HCT116 (cell line): ENCODE measurements at regions not wholly inside any gene's neighbourhood (a gene's known extent, or its start where the extent isn't known, plus 50 kb on each side); places are given as distances from the start of the nearest gene placed in this dataset.

Source experiments
- ATAC-seq: fragments of 200-7000 bp; cut with Tn5 transposase; 2 replicates; pipeline ENCODE4 v1.9.1; 2020; ENCODE audit warnings: mild to moderate bottlenecking, moderate library complexity
- BruUV-seq: library from RNA; stranded (reverse); fragments of 400-500 nt; replicated peaks from 2 replicates; lab custom pipeline; 2021; lab: Mats Ljungman, UMichigan
- CTCF ChIA-PET: fragments of 300-600 bp; sonication (Branson Sonifier 250); formaldehyde crosslinking; loops from one replicate; lab custom pipeline; 2021; ENCODE audit warnings: antibody characterized with exemption; lab: Charles Lee
- POLR2A ChIA-PET: fragments of 300-600, 350-600 bp; sonication (Branson Sonifier 250); formaldehyde crosslinking; loops from one replicate; lab custom pipeline; 2021; ENCODE audit warnings: antibody characterized with exemption; lab: Charles Lee
- RAD21 ChIA-PET, 2 experiments: fragments of 300-600 bp; sonication (Branson Sonifier 250); formaldehyde crosslinking; loops; one replicate each; lab custom pipeline; 2023; ENCODE audit warnings: low total read pairs in 2 of 2; ENCODE audit not compliant: uncharacterized antibody in 2 of 2, unreplicated experiment in 2 of 2, low non-redundant PET in 1 of 2; lab: Charles Lee
- DNase-seq: peaks from one replicate; pipeline ENCODE4 v3.0.0-alpha.2; 2010; ENCODE audit warnings: low read depth, low spot score
- H2AFZ ChIP-seq: fragments of 200-600 bp; shearing (Covaris generic), sonication (generic); 2 replicates; pipeline ENCODE4 v1.6.1; 2017; ENCODE audit warnings: low read depth, mixed run types, mixed read lengths, antibody characterized with exemption, low read length; ENCODE audit not compliant: poor library complexity, severe bottlenecking
- H3K27ac ChIP-seq: 2 replicates; pipeline ENCODE4 v1.5.1; 2012; ENCODE audit warnings: low read depth, low read length
- H3K27me3 ChIP-seq: fragments of 200-600 bp; sonication (generic); 2 replicates; pipeline ENCODE4 v1.6.1; 2016; ENCODE audit warnings: mixed run types, low read length, mixed read lengths; ENCODE audit not compliant: insufficient read depth
- H3K36me3 ChIP-seq, 2 experiments: fragments of 200-500 bp in 1 of 2; fragments of 200-600 bp in 1 of 2; sonication (Bioruptor generic) in 1 of 2; sonication (generic) in 1 of 2; 2 replicates each; pipeline versions ENCODE4 v1.5.1 to v1.6.1; 2014 to 2016; ENCODE audit warnings: low read length in 2 of 2, inconsistent platforms in 1 of 2, mixed read lengths in 1 of 2, mixed run types in 1 of 2; ENCODE audit not compliant: insufficient read depth in 2 of 2, control insufficient read depth in 1 of 2
- H3K4me1 ChIP-seq, 2 experiments: fragments of 200-600 bp in 1 of 2; sonication (generic) in 1 of 2; 2 replicates each; pipeline versions ENCODE4 v1.5.1 to v1.6.1; 2012 to 2017; ENCODE audit warnings: low read length in 2 of 2, inconsistent platforms in 1 of 2, mild to moderate bottlenecking in 1 of 2, mixed read lengths in 1 of 2, mixed run types in 1 of 2, moderate library complexity in 1 of 2; ENCODE audit not compliant: insufficient read depth in 2 of 2, control insufficient read depth in 1 of 2
- H3K4me2 ChIP-seq: fragments of 200-600 bp; sonication (generic); 2 replicates; pipeline ENCODE4 v1.6.1; 2017; ENCODE audit warnings: mixed run types, low read length, mixed read lengths
- H3K4me3 ChIP-seq, 2 experiments: fragments of 200-600 bp in 1 of 2; sonication (generic) in 1 of 2; replicated peaks in 1 of 2; 2 replicates each; pipeline ENCODE4 v1.5.1; 2011 to 2016; ENCODE audit warnings: low read length in 2 of 2, control low read depth in 1 of 2, low read depth in 1 of 2, mild to moderate bottlenecking in 1 of 2, mixed read lengths in 1 of 2, mixed run types in 1 of 2
- H3K79me2 ChIP-seq: fragments of 200-600 bp; sonication (generic); 2 replicates; pipeline ENCODE4 v1.6.1; 2017; ENCODE audit warnings: mild to moderate bottlenecking, mixed run types, low read length, moderate library complexity, mixed read lengths; ENCODE audit not compliant: insufficient read depth
- H3K9ac ChIP-seq: fragments of 200-600 bp; sonication (generic); 2 replicates; pipeline ENCODE4 v1.6.1; 2016; ENCODE audit warnings: low read length, mixed read lengths
- H3K9me2 ChIP-seq: fragments of 200-600 bp; sonication (generic), shearing (Covaris generic); 2 replicates; pipeline ENCODE4 v1.6.1; 2017; ENCODE audit warnings: mixed run types, mild to moderate bottlenecking, moderate library complexity; ENCODE audit not compliant: insufficient read depth
- H3K9me3 ChIP-seq, 2 experiments: fragments of 200-500 bp in 1 of 2; fragments of 200-600 bp in 1 of 2; sonication (Bioruptor generic) in 1 of 2; sonication (generic) in 1 of 2; 2 replicates each; pipeline ENCODE4 v1.6.1; 2014 to 2017; ENCODE audit warnings: low read length in 2 of 2, mixed read lengths in 2 of 2, inconsistent platforms in 1 of 2, low read depth in 1 of 2, mild to moderate bottlenecking in 1 of 2, mixed run types in 1 of 2, moderate library complexity in 1 of 2; ENCODE audit not compliant: control insufficient read depth in 1 of 2, insufficient read depth in 1 of 2
- H4K20me1 ChIP-seq: fragments of 200-600 bp; sonication (generic), shearing (Covaris generic); 2 replicates; pipeline ENCODE4 v1.6.1; 2017; ENCODE audit warnings: mixed run types, mild to moderate bottlenecking, moderate library complexity; ENCODE audit not compliant: insufficient read depth
- CBX3 ChIP-seq: IDR thresholded peaks from 2 replicates; pipeline ENCODE4 v1.6.1; 2012; ENCODE audit warnings: low read depth
- EGR1 ChIP-seq: IDR thresholded peaks from 2 replicates; pipeline ENCODE4 v1.6.1; 2012; ENCODE audit warnings: low read depth
- EZH2phosphoT487 ChIP-seq: fragments of 200-600 bp; IDR thresholded peaks from 2 replicates; pipeline ENCODE4 v1.6.1; 2018; ENCODE audit warnings: antibody characterized with exemption, borderline replicate concordance
- MAX ChIP-seq: IDR thresholded peaks from 2 replicates; pipeline ENCODE4 v1.6.1; 2012
- SIN3A ChIP-seq: IDR thresholded peaks from 2 replicates; pipeline ENCODE4 v1.6.1; 2012; ENCODE audit warnings: low read depth
- TCF7L2 ChIP-seq: IDR thresholded peaks from 2 replicates; pipeline ENCODE4 v1.7.0; 2011; ENCODE audit warnings: borderline replicate concordance, inconsistent platforms; ENCODE audit not compliant: insufficient read depth, insufficient read length; ENCODE audit errors: extremely low read depth
- YY1 ChIP-seq: IDR thresholded peaks from 2 replicates; pipeline ENCODE4 v1.6.1; 2011; ENCODE audit warnings: low read length, low read depth, moderate library complexity, mild to moderate bottlenecking; ENCODE audit not compliant: insufficient replicate concordance; ENCODE audit errors: extremely low read depth
- ZBTB33 ChIP-seq: IDR thresholded peaks from 2 replicates; pipeline ENCODE4 v1.6.1; 2011; ENCODE audit warnings: mild to moderate bottlenecking, low read length, moderate library complexity; ENCODE audit not compliant: insufficient replicate concordance; ENCODE audit errors: extremely low read depth
- intact Hi-C: fragments of 100-400 bp; cut with micrococcal nuclease; formaldehyde crosslinking; loops from 2 replicates; pipeline ENCODE4 v1.10.0; 2022

- Histone ChIP-seq H4K20me1 (no peaks in the 10 kb centered on the region), H3K9me3 (no peaks in the 10 kb centered on the region), H3K27me3 (no peaks in the 10 kb centered on the region), H3K9me2 (no peaks in the 10 kb centered on the region), H3K79me2 (no peaks in the 10 kb centered on the region), H3K4me2 (no peak overlapping the region), H3K4me3 (no peak overlapping the region), H3K36me3 (no peaks in the 10 kb centered on the region), H3K9ac (no peak overlapping the region)
- intact Hi-C loops = no loop called here
- BruUV-seq = no TSS peak
- ATAC-seq = no peak
- no peak for DNase-seq
- ChIA-PET POLR2A (no interaction called here), RAD21 (no interaction called here)
- no peak for TF ChIP-seq ZBTB33
- no peak for TF ChIP-seq SIN3A
- no peak for TF ChIP-seq CBX3
- no peak for TF ChIP-seq TCF7L2
- no peak for TF ChIP-seq EZH2phosphoT487
- no peak for TF ChIP-seq EGR1
- TF ChIP-seq, all 23 proteins: peak for 0
- no peak overlapping the region for H2AFZ ChIP-seq
- no peaks in the 10 kb centered on the region for H3K4me1 ChIP-seq
- H3K27ac ChIP-seq = no peak overlapping the region
- CTCF ChIA-PET = no interaction called here
These were observed 123.8 kb upstream of the DMRT1 start for GRCh38 chr9:717722-718121.

GRCh38 chr9:720239-720881 is 121.1 kb upstream of the DMRT1 start:
- no TSS peak for BruUV-seq
- CTCF ChIA-PET = no interaction called here
- Histone ChIP-seq H2AFZ (no peak overlapping the region), H3K36me3 (no peaks in the 10 kb centered on the region)
- TF ChIP-seq MAX = no peak
- no peak for TF ChIP-seq YY1
- TF ChIP-seq, all 23 proteins: peak for 0
- Histone ChIP-seq H3K9me2 (no peaks in the 10 kb centered on the region), H3K9ac (no peak overlapping the region), H3K4me2 (no peak overlapping the region), H3K4me1 (no peaks in the 10 kb centered on the region), H4K20me1 (no peaks in the 10 kb centered on the region), H3K27ac (no peak overlapping the region), H3K9me3 (no peaks in the 10 kb centered on the region), H3K79me2 (no peaks in the 10 kb centered on the region), H3K27me3 (no peaks in the 10 kb centered on the region), H3K4me3 (no peak overlapping the region)
- ATAC-seq = no peak
- no peak for DNase-seq
- POLR2A ChIA-PET = no interaction called here
- RAD21 ChIA-PET = no interaction called here
- intact Hi-C loops = no loop called here
